Right atrium auricular region (tissue), 2 donors: ENCODE measurements at regions not wholly inside any gene's neighbourhood (a gene's known extent, or its start where the extent isn't known, plus 50 kb on each side); places are given as distances from the start of the nearest gene placed in this dataset.
"Not testable (repeated sequence)": the region's sequence is repeated elsewhere in the genome, so short reads cannot be mapped to it uniquely, and the experiment has no call there.

Experiments
- DNase-seq: peaks from one replicate; pipeline ENCODE4 v3.0.0-alpha.2; 2019; ENCODE audit warnings: low spot score
- H3K27ac ChIP-seq, 2 donors: fragments of 200-600 bp; sonication (generic); 1 replicate in 1 of 2; 2 replicates in 1 of 2; pipeline ENCODE4 v1.5.1; 2016 to 2019
- H3K27me3 ChIP-seq, 2 donors: fragments of 200-600 bp; sonication (generic); one replicate each; pipeline versions ENCODE4 v1.5.1 to v1.6.0; 2017 to 2019
- H3K36me3 ChIP-seq: fragments of 200-600 bp; sonication (generic); one replicate; pipeline ENCODE4 v1.5.1; 2016
- H3K4me1 ChIP-seq, 2 donors: fragments of 200-600 bp; sonication (generic); one replicate each; pipeline versions ENCODE4 v1.5.1 to v1.6.0; 2017 to 2019
- H3K4me3 ChIP-seq, 2 donors: fragments of 200-600 bp; sonication (generic); 1 replicate in 1 of 2; 2 replicates in 1 of 2; pipeline ENCODE4 v1.5.1; 2017 to 2019; ENCODE audit warnings: mild to moderate bottlenecking in 1 of 2, moderate library complexity in 1 of 2
- H3K9me3 ChIP-seq, 2 donors: fragments of 200-600 bp; sonication (generic); one replicate each; pipeline ENCODE4 v1.5.1; 2019
- CTCF ChIP-seq, 2 donors: fragments of 200-600 bp; sonication (generic); IDR thresholded peaks; one replicate each; pipeline ENCODE4 v1.5.1; 2019; ENCODE audit warnings: antibody characterized with exemption in 2 of 2

- Histone ChIP-seq H3K4me1 (no peaks in the 10 kb centered on the region), H3K27ac (no peak overlapping the region), H3K9me3 (no peaks in the 10 kb centered on the region), H3K27me3 (no peaks in the 10 kb centered on the region), H3K36me3 (no peaks in the 10 kb centered on the region), H3K4me3 (no peak overlapping the region)
- no peak for TF ChIP-seq CTCF (IDR thresholded peaks at IDR 0.05)
- no peak for DNase-seq
Measured at GRCh38 chr6:27049863-27050781, 197.4 kb upstream of the PRSS16 start.

GRCh38 chr6:27052082-27052730, 195.3 kb upstream of the PRSS16 start:
- H3K27ac ChIP-seq, H3K4me3 ChIP-seq, DNase-seq, H3K4me1 ChIP-seq, H3K9me3 ChIP-seq, H3K27me3 ChIP-seq, H3K36me3 ChIP-seq: not testable (repeated sequence)

- no peaks in the 10 kb centered on the region for H3K9me3 ChIP-seq
- H3K4me1 ChIP-seq, result no peaks in the 10 kb centered on the region
- H3K4me3 ChIP-seq, result no peak overlapping the region
- no peaks in the 10 kb centered on the region for H3K27me3 ChIP-seq
- no peak for TF ChIP-seq CTCF (IDR thresholded peaks at IDR 0.05)
- no peak for DNase-seq
- H3K36me3 ChIP-seq, result no peaks in the 10 kb centered on the region
- H3K27ac ChIP-seq, result no peak overlapping the region
Measured at GRCh38 chr6:27052731-27053082, 194.8 kb upstream of the PRSS16 start.

- Histone ChIP-seq H3K4me3 (no peak overlapping the region), H3K9me3 (no peaks in the 10 kb centered on the region), H3K4me1 (no peaks in the 10 kb centered on the region), H3K36me3 (no peaks in the 10 kb centered on the region), H3K27me3 (no peaks in the 10 kb centered on the region), H3K27ac (no peak overlapping the region)
- TF ChIP-seq CTCF (IDR thresholded peaks at IDR 0.05), result no peak
- no peak for DNase-seq
Measured at GRCh38 chr6:27053738-27054137, 193.8 kb upstream of the PRSS16 start.

- Histone ChIP-seq H3K27me3 (no peaks in the 10 kb centered on the region), H3K27ac (no peak overlapping the region), H3K4me3 (no peak overlapping the region), H3K4me1 (no peaks in the 10 kb centered on the region), H3K36me3 (no peaks in the 10 kb centered on the region), H3K9me3 (no peaks in the 10 kb centered on the region)
- no peak for DNase-seq
- no peak for TF ChIP-seq CTCF (IDR thresholded peaks at IDR 0.05)
Measured at GRCh38 chr6:27056615-27057014, 190.9 kb upstream of the PRSS16 start.

GRCh38 chr6:27059621-27060425, 187.7 kb upstream of the PRSS16 start:
- Histone ChIP-seq H3K9me3 (no peaks in the 10 kb centered on the region), H3K4me1 (no peaks in the 10 kb centered on the region), H3K27me3 (no peaks in the 10 kb centered on the region), H3K36me3 (no peaks in the 10 kb centered on the region), H3K4me3 (no peak overlapping the region), H3K27ac (no peak overlapping the region)
- TF ChIP-seq CTCF (IDR thresholded peaks at IDR 0.05), result no peak
- no peak for DNase-seq
